GM12864 (cell line): ENCODE measurements at regions not wholly inside any gene's neighbourhood (a gene's known extent, or its start where the extent isn't known, plus 50 kb on each side); places are given as distances from the start of the nearest gene placed in this dataset.
"Not testable (repeated sequence)": the region's sequence is repeated elsewhere in the genome, so short reads cannot be mapped to it uniquely, and the experiment has no call there.

Experiments
- DNase-seq: peaks from one replicate; pipeline ENCODE4 v3.0.0-alpha.2; 2011; ENCODE audit warnings: low read depth
- H3K4me3 ChIP-seq: 2 replicates; pipeline ENCODE4 v1.5.1; 2011; ENCODE audit warnings: mild to moderate bottlenecking, low read depth, low read length, control low read depth
- TF ChIP-seq, protein P1 (sequence below): IDR thresholded peaks from 2 replicates; pipeline ENCODE4 v1.5.1; 2011; ENCODE audit warnings: low read depth, mild to moderate bottlenecking, moderate library complexity, low read length, control low read depth, inconsistent platforms; ENCODE audit errors: missing control alignments

DNA sequence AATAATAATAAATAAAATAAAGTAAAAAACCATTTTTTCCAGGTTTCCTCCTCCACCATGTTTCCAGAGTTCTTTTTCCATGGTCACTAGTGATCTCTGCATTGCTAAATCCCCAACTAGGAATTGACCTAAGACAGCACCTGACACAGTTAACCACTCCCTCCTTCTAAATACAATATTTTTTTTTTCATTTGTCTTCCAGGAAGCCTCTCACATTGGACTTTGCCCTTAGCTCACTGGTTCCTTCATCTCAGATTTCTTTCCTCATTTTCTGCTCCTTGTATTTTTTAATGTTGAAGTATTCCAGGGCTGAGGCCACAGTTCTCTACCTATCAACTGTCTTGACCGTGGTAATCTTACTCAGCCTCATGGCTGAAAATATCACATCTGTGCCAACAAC, 187.3 kb upstream of the FAM241A start:
- H3K4me3 ChIP-seq = no peak overlapping the region
- TF ChIP-seq, protein P1, sequence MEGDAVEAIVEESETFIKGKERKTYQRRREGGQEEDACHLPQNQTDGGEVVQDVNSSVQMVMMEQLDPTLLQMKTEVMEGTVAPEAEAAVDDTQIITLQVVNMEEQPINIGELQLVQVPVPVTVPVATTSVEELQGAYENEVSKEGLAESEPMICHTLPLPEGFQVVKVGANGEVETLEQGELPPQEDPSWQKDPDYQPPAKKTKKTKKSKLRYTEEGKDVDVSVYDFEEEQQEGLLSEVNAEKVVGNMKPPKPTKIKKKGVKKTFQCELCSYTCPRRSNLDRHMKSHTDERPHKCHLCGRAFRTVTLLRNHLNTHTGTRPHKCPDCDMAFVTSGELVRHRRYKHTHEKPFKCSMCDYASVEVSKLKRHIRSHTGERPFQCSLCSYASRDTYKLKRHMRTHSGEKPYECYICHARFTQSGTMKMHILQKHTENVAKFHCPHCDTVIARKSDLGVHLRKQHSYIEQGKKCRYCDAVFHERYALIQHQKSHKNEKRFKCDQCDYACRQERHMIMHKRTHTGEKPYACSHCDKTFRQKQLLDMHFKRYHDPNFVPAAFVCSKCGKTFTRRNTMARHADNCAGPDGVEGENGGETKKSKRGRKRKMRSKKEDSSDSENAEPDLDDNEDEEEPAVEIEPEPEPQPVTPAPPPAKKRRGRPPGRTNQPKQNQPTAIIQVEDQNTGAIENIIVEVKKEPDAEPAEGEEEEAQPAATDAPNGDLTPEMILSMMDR = no peak
- DNase-seq = no peak

DNA sequence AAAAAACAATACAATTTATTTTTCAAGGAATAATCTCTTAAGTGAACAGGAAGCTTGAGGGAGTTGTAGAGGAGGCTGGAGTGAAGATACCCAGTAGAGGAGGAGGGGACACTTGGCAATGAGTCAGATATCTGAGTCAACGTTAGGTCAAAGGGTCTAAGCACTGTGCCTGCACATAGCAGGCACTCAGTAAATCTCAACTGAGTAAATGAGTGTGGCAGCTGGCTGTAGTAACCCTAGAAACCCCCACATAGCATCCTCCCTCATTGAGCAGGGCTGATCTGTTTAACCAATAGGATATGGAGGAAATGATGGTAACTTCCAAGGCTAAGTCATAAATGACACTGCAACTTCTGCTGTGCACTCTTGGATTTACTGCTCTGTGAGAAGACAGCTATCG, 186.0 kb upstream of the FAM241A start:
- TF ChIP-seq, protein P1 = no peak
- DNase-seq = no peak

DNA sequence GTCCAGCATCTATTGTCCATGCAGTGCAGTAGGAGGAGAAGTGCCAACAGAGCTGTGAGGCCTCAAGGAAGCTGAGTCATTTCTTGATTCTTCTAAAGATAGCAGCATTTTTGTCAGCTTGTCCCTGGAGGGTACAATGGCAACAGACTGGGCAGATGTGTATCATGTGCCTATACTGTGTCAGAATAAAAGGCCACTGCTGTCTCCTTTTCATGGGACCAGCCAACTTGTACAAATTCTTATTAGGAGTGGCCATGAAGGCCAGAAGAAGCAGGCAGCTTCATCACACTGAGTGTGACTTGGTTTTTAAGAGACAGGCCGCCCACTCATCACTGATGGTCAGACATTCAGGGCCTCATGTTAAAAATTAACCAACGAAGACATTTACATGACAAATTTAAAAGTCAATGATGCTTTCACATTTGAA, 185.0 kb upstream of the FAM241A start:
- no peak overlapping the region for H3K4me3 ChIP-seq
- TF ChIP-seq, protein P1 = no peak
- no peak for DNase-seq

More for the DNA sequence above, 186.0 kb upstream of the FAM241A start:
- H3K4me3 ChIP-seq = no peak overlapping the region

DNA sequence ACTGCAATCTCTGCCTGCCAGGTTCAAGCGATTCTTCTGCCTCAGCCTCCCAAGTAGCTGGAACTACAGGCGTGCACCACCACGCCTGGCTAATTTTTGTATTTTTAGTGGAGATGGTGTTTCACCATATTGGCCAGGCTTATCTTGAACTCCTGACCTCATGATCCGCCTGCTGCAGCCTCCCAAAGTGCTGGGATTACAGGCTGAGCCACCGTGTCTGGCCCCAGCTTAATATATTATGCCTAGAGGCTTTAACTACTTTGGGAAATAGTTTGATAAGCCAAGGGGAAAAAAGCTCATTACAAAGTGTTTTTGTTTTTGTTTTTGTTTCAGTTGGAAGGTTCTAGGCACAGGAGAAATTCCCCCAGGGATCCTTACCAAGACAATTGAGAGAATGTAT, 184.2 kb upstream of the FAM241A start:
- not testable (repeated sequence) for DNase-seq, H3K4me3 ChIP-seq

DNA sequence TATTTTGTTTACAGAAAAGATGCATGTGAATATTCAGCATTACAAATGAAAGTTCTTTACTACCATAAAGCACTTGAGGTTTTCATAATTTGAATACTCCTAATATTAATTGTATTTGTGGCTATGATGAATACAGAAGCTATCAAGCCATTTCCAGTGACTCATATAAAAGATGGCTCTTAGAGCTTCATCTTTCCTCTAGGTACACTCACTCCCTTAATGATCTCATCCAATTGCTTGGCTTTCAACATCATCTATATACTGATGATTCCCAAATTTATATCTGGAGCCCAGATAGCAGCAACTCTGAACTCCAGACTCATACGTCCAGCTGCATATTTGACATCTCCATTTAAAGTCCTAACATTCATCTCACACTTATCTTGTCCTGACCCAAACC, 183.4 kb upstream of the FAM241A start:
- DNase-seq = no peak
- TF ChIP-seq, protein P1 = no peak
- no peak overlapping the region for H3K4me3 ChIP-seq

DNA sequence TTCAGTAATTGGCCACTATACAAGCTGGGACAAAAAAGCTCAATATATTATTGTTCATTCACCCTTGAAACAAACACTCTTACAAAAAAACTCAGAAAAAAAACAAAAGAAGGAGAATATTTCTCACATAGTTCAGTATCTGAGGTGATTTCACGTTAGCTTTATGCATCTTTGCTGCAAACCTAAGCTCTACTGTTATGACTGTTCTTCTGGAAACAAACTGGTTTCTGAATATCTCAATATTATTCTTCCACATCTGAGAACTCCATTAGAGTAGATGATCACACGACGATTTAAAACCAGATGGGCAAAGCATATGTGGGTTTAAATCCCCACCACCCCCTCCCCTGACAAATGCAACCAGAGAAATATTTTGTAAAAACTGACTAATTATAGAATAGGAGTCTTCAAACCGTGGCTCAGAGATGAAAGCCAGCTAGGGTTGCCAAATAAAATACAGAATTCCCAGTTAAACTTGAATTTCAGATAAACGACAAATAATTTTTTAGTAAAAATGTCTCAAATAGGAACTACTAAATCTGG, 182.0 kb upstream of the FAM241A start:
- no peak overlapping the region for H3K4me3 ChIP-seq
- TF ChIP-seq, protein P1 = no peak
- no peak for DNase-seq

DNA sequence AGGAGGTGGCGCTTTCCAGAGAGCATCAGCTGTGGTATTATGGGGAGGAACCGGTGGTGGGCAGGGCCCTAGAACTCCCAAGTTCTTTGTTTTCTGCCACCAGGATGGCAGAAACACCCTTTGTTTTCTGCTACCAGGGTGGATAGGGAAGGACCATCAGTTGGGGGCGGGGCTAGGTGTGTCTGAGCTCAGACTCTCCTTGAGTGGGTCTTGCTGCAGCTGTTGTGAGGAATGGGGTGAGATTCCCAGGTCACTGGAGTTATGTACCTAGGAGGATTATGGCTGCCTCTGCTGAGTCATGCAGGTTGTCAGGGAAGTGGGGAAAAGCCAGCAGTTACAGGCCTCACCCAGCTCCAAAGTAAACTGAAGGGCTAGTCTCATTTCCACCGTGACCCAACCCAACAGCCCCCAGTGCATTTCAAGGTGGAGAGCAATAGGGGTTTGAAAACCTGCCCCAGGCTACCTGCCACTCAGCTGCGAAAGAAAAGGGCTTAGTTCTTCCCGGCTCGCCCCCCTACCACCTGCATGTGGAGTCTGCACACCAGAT, 167.8 kb upstream of the FAM241A start:
- TF ChIP-seq, protein P1 = no peak
- no peak for DNase-seq
- no peak overlapping the region for H3K4me3 ChIP-seq

DNA sequence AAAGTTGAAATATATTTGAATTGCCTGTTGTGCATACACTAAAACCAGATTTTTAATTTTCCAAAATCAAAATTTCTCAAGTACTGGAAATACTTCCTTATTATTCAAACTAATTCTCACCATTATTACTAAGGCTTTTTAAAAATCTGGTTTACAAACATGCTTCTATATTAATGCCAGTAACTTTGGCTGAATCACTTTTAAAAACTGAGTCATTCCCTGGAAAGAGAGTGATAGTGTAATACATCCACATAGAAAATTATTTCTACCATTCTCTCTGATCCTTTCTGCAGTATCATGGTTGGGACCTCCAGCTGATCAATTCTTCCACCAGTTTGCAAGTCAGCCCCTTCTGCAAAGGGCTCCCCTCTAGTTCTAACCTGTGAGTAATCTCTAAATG, 165.3 kb upstream of the FAM241A start:
- H3K4me3 ChIP-seq = no peak overlapping the region
- TF ChIP-seq, protein P1 = no peak
- DNase-seq = no peak
